GM18499 (cell line): ENCODE measurements at regions not wholly inside any gene's neighbourhood (a gene's known extent, or its start where the extent isn't known, plus 50 kb on each side); places are given as distances from the start of the nearest gene placed in this dataset.
"Not testable (repeated sequence)": the region's sequence is repeated elsewhere in the genome, so short reads cannot be mapped to it uniquely, and the experiment has no call there.

Experiments used
- ATAC-seq: cut with Tn5 transposase; IDR thresholded peaks from one replicate; pipeline ENCODE4 v1.9.1; 2021; ENCODE audit warnings: moderate number of reproducible peaks; ENCODE audit not compliant: insufficient read depth, unreplicated experiment

DNA sequence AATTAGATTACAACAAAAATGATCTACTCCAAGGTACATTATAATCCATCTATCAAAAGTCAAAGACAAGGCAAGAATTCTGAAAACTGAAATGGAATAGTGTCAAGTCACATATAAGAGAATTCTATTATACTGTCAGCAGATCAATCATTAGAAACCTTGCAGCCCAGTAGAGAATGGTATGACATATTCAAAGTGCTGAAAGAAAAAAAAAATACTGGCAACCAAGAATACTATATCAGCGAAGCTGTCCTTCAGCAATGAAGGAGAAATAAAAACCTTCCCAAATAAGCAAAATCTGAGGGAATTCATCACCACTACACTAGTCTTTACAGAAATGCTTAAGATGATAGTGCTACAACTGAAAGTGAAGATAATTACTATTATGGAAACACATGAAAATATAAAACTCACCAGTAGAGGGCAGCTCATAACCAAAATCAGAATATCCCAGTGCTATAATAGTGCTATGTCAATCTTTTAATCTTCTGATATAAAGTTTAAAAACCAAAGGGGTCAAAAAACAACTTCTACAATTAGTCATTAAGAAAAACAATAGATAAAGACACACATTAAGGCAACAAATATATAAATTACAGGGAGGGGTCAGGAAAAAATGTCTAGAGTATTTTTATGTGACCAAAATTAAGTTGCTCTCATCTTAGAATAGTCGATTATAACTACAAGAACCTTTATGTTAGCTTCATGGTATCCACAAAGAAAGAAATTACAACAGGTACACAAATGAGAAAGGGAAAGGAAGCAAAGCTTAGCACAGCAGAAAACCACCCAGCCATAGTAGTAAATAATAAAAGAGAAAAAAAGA, 190.7 kb upstream of the CNTN6 start:
- peak; percentile 85 for ATAC-seq

DNA sequence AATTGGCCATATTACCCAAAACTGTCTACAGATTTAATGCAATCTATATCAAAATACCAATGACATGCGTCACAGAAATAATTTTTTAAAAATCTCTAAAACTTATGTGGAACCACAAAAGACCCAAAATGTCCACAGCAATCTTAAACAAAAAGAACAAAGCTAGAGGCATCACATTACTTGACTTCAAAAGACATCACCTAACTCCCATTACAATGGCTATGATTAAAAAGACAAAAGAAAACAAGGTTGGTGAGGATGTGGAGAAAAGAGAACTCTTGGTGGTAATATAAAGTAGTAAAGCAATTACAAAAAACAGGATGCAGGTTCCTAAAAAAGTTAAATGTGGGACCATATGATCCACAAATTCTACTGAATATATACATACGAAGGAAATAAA, 187.6 kb upstream of the CNTN6 start:
- ATAC-seq, result no peak

DNA sequence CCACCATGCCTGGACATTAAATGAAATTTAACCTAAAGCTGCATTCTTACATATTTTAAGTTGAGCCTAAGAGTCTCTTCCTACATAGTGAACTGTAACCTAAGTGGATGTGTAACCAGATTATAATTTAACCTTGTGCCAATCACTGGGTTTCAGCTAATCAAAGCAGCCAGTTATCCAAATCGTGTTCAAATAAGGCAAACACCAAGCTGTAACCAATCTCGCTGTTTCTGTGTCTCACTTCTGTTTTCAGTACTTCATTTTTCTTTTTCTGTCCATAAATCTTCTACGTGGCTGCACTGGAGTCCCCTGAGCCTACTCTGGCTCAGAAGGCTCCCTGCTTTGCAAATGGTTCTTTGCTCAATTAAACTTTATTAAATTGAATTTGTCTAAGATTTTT, 186.1 kb upstream of the CNTN6 start:
- ATAC-seq, result no peak

DNA sequence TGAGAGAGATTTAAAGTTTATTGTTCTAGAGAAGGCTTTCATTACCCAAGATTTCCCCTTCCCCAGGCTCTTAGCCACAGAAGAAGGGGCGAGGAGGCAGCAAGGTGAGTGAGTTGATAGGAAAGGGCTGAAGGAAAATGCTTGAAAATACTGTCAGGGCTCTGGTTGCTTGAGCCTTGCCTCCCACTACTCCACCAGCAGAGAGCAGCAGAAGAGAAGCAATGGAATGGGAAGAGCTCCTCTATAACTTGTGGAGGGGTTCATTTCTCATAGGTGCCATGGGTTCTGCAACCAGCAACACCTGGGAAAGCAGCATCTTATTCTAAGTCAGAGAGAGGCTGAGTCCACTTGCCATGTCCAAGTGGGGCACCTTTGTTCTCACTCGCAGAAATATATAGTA, 184.0 kb upstream of the CNTN6 start:
- no peak for ATAC-seq

DNA sequence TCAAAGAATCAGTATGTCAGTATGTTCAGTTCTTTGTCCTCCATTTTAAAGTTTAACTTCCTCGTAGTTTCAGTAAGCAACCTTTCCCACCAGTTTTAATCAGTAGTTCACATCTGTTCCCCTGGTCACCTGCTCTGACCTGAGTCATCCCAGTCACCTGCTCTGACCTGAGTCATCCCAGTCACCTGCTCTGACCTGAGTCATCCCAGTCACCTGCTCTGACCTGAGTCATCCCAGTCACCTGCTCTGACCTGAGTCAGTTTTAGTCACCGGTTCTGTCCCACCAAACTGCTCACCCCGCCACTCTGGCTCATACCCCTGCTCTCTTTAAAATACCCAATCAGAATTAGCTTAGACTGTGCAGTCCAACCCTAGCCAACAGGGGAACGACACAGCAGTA, 180.1 kb upstream of the CNTN6 start:
- not testable (repeated sequence) for ATAC-seq

GRCh38 chr3:923161-923910, 169.5 kb upstream of the CNTN6 start:
- ATAC-seq, result no peak

- ATAC-seq, result no peak
These were observed 162.0 kb upstream of the CNTN6 start for GRCh38 chr3:930866-931265.

DNA sequence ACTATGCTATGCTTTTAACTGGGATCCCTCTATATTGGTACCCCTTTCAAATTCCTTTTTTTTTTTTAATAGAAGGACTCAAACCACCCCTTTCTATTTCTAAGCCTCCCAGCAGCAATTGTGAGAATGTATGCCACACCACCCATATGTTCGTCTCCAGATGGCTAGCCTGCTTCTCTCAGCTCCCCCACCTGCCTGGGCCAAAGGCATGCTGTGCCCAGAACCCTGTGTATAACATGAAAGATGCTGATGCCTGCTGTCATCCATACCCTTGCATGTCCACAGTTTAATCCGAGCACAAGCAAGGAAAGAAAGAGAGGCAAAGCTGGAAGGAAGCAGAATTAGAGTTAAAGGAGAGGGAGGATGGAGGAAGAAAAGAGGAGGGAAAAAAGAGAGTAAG, 159.5 kb upstream of the CNTN6 start:
- ATAC-seq, result no peak

DNA sequence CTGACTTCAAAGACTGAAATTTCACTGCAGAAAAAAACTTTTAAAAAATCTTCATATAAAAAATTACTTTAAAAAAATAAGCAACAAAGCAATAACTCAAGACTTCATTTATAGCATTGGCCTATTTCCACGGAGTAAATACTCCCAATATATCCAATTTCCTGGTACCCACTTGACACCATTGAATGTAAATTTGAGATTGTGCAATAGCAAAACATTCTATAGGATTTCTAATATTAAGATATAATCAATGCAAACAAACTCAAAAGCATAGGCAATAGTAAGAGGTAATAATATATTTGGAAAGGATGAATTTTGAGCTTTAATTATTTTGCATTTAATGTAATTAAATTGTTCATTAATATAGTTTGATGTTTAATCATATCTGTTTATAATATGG, 148.0 kb upstream of the CNTN6 start:
- ATAC-seq, result no peak

DNA sequence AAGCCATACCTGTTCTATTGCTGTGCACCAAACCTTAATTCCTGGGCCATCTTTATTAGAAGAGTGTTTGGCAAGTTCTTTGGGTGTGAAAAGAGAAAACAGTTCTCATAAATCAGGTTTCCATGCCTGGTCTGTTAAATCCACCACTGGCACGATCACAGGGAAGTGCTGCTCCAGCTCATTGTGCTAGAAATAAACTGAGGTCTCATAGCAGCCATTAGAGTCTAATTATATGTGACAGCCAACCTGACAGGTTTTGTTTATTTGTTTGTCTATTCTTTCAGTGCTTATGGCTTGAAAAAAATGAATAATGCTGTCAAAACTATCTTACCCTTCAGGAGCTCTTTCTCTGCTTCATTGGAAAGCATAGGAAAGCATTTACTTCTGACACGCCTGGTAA, 147.1 kb upstream of the CNTN6 start:
- ATAC-seq, result no peak

- ATAC-seq, result no peak
These were observed 139.9 kb upstream of the CNTN6 start for GRCh38 chr3:952906-953305.

- no peak for ATAC-seq
These were observed 129.6 kb upstream of the CNTN6 start for GRCh38 chr3:963255-963654.

DNA sequence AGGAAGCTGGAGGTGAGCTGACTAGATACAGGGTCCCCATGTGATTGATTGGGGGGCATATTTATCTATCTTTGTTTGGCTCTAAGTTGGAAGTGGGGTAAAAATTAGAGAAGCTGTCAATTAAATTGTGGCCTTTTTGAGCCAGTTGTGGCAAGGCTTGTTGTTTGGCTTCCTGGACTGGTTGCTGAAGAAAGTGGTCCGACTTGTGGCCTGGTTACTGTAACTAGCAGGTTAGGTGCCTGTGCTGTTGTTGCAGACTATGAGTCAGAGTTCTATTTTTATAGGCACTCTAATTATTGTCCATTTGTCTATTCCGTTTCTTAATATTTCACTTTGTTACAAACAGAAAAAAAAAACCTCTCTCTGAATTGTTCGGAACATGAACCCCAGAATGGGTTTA, 129.1 kb upstream of the CNTN6 start:
- no peak for ATAC-seq

- no peak for ATAC-seq
These were observed 127.0 kb upstream of the CNTN6 start for GRCh38 chr3:965826-966225.

- no peak for ATAC-seq
These were observed 126.5 kb upstream of the CNTN6 start for GRCh38 chr3:966341-966740.

GRCh38 chr3:973340-973739, 119.5 kb upstream of the CNTN6 start:
- no peak for ATAC-seq

DNA sequence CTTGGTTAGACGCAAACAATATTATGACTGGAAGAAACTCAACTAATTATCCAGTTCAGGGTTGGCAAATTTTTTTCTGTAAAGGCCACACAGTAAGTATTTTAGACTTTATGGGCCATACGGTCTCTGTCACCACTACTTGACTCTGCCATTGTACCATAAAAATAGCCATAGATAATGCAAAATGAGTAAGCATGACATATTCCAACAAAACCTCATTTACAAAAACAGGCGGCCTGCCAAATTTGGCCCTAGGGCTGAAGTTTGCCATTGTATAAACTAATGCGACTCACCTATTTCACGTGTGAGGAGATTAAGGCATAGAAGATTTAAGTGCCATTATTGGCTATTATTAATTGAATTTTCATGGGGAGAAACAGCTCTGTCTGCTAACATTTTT, 116.8 kb upstream of the CNTN6 start:
- no peak for ATAC-seq

GRCh38 chr3:981156-981555, 111.7 kb upstream of the CNTN6 start:
- ATAC-seq, result no peak

- no peak for ATAC-seq
These were observed 104.0 kb upstream of the CNTN6 start for GRCh38 chr3:988785-989184.

DNA sequence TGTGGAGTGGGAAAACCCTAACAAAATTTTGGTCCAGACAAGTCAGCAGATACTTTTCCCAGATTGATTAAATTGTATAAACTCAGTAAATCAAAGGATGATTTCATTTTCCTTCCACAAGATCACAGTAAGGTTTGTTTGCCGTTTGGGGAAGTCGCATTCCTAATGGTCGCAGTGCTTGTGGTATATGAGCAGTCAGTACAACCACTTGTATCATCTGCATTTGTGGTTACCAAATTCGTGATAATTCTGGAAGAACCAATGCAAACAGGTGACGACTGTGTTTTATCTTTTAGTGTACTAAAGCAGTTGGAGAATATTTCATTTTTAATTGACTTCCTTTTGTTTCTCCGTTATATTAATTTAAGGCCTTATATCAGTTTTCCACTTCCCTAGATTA, 100.0 kb upstream of the CNTN6 start:
- no peak for ATAC-seq

- ATAC-seq, result no peak
These were observed 90.8 kb upstream of the CNTN6 start for GRCh38 chr3:1002010-1002409.

DNA sequence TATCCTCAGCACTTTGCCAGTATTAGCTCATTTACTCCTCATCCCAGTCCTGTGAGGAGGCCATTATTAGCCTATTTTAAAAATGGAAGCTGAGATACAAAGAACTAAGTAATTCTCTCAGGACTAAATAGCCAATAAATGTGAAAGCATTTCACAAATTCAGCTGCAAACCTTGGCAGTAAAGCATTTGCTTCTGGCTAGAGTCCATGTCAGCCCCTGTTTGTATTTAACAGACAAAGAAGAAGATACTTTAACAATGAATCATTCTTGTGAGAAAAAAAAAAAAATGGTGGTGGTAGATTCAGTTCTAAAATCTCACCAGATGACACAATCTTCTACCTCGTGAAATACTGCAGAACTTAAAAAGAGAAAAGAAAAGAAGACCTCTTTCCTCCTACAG, 85.0 kb upstream of the CNTN6 start:
- no peak for ATAC-seq
